ENCODE measurements at regions not wholly inside any gene's neighbourhood (a gene's known extent, or its start where the extent isn't known, plus 50 kb on each side); places are given as distances from the start of the nearest gene placed in this dataset.

GRCh38 chr5:175121457-175121856, 322.5 kb downstream of the DRD1 start:
- no peaks in the 10 kb centered on the region for H3K4me1 Mint-ChIP-seq
- H3K9me3 Mint-ChIP-seq: peaks cover 4% of the 10 kb centered on the region
- no peaks in the 10 kb centered on the region for H3K36me3 Mint-ChIP-seq (ENCODE audit: low read depth)
- DNase-seq: no peak
- H3K27me3 Mint-ChIP-seq: peaks cover 6% of the 10 kb centered on the region
- no peak for ATAC-seq
- H3K27ac Mint-ChIP-seq: no peak overlapping the region
- H3K4me3 Mint-ChIP-seq: no peak overlapping the region

- ATAC-seq (no peak), DNase-seq (no peak)
- Mint-ChIP-seq H3K4me3 (no peak overlapping the region), H3K27me3 (peaks cover 7% of the 10 kb centered on the region), H3K36me3 (ENCODE audit: low read depth) (no peaks in the 10 kb centered on the region), H3K4me1 (no peaks in the 10 kb centered on the region), H3K9me3 (peaks cover 4% of the 10 kb centered on the region), H3K27ac (no peak overlapping the region)
Observed at GRCh38 chr5:175120412-175120811, 323.6 kb downstream of the DRD1 start.

GRCh38 chr5:175118700-175119309, 325.2 kb downstream of the DRD1 start:
- no peak overlapping the region for H3K4me3 Mint-ChIP-seq
- no peak overlapping the region for H3K27ac Mint-ChIP-seq
- DNase-seq (no peak), ATAC-seq (no peak)
- no peaks in the 10 kb centered on the region for H3K4me1 Mint-ChIP-seq
- H3K27me3 Mint-ChIP-seq: peaks cover 6% of the 10 kb centered on the region
- no peaks in the 10 kb centered on the region for H3K36me3 Mint-ChIP-seq (ENCODE audit: low read depth)
- H3K9me3 Mint-ChIP-seq: peaks cover 4% of the 10 kb centered on the region

- Mint-ChIP-seq H3K9me3 (no peaks in the 10 kb centered on the region), H3K27ac (no peak overlapping the region), H3K4me3 (no peak overlapping the region), H3K27me3 (peaks cover 3% of the 10 kb centered on the region), H3K36me3 (ENCODE audit: low read depth) (no peaks in the 10 kb centered on the region), H3K4me1 (no peaks in the 10 kb centered on the region)
- DNase-seq (no peak), ATAC-seq (no peak)
Observed at GRCh38 chr5:175116466-175117048, 327.4 kb downstream of the DRD1 start.

- no peak overlapping the region for H3K27ac Mint-ChIP-seq
- no peak overlapping the region for H3K4me3 Mint-ChIP-seq
- ATAC-seq: no peak
- peaks cover 3% of the 10 kb centered on the region for H3K27me3 Mint-ChIP-seq
- H3K9me3 Mint-ChIP-seq: no peaks in the 10 kb centered on the region
- no peak for DNase-seq
- no peaks in the 10 kb centered on the region for H3K36me3 Mint-ChIP-seq (ENCODE audit: low read depth)
- H3K4me1 Mint-ChIP-seq: no peaks in the 10 kb centered on the region
Observed at GRCh38 chr5:175115831-175116230, 328.2 kb downstream of the DRD1 start.

- DNase-seq (no peak), ATAC-seq (no peak)
- Mint-ChIP-seq H3K36me3 (ENCODE audit: low read depth) (no peaks in the 10 kb centered on the region), H3K4me3 (no peak overlapping the region), H3K9me3 (peaks cover 5% of the 10 kb centered on the region), H3K27me3 (peaks cover 3% of the 10 kb centered on the region), H3K4me1 (no peaks in the 10 kb centered on the region), H3K27ac (no peak overlapping the region)
Observed at GRCh38 chr5:175113947-175114346, 330.0 kb downstream of the DRD1 start.

- no peaks in the 10 kb centered on the region for H3K4me1 Mint-ChIP-seq
- no peaks in the 10 kb centered on the region for H3K36me3 Mint-ChIP-seq (ENCODE audit: low read depth)
- no peaks in the 10 kb centered on the region for H3K27me3 Mint-ChIP-seq
- peaks cover 10% of the 10 kb centered on the region for H3K9me3 Mint-ChIP-seq
- DNase-seq (no peak), ATAC-seq (no peak)
- no peak overlapping the region for H3K27ac Mint-ChIP-seq
- H3K4me3 Mint-ChIP-seq: no peak overlapping the region
Observed at GRCh38 chr5:175109058-175109755, 334.8 kb downstream of the DRD1 start.

GRCh38 chr5:175107865-175108264, 336.1 kb downstream of the DRD1 start:
- no peak overlapping the region for H3K27ac Mint-ChIP-seq
- no peaks in the 10 kb centered on the region for H3K4me1 Mint-ChIP-seq
- peaks cover 10% of the 10 kb centered on the region for H3K9me3 Mint-ChIP-seq
- H3K36me3 Mint-ChIP-seq (ENCODE audit: low read depth): no peaks in the 10 kb centered on the region
- DNase-seq (no peak), ATAC-seq (no peak)
- H3K27me3 Mint-ChIP-seq: peaks cover under 1% of the 10 kb centered on the region
- no peak overlapping the region for H3K4me3 Mint-ChIP-seq

- H3K36me3 Mint-ChIP-seq (ENCODE audit: low read depth): no peaks in the 10 kb centered on the region
- no peaks in the 10 kb centered on the region for H3K4me1 Mint-ChIP-seq
- DNase-seq (no peak), ATAC-seq (no peak)
- H3K27me3 Mint-ChIP-seq: peaks cover 3% of the 10 kb centered on the region
- H3K27ac Mint-ChIP-seq: no peak overlapping the region
- peaks cover 10% of the 10 kb centered on the region for H3K9me3 Mint-ChIP-seq
- H3K4me3 Mint-ChIP-seq: no peak overlapping the region
Observed at GRCh38 chr5:175107028-175107588, 336.9 kb downstream of the DRD1 start.

- Mint-ChIP-seq H3K4me3 (no peak overlapping the region), H3K4me1 (no peaks in the 10 kb centered on the region), H3K36me3 (ENCODE audit: low read depth) (no peaks in the 10 kb centered on the region), H3K27ac (no peak overlapping the region), H3K27me3 (peaks cover 3% of the 10 kb centered on the region), H3K9me3 (peaks cover 8% of the 10 kb centered on the region)
- no peak for ATAC-seq
- DNase-seq: no peak
Observed at GRCh38 chr5:175104677-175105076, 339.3 kb downstream of the DRD1 start.

- no peak for ATAC-seq
Observed at GRCh38 chr5:175103746-175104145, 340.2 kb downstream of the DRD1 start.

GRCh38 chr5:175102717-175103116, 341.3 kb downstream of the DRD1 start:
- Mint-ChIP-seq H3K27me3 (peaks cover 7% of the 10 kb centered on the region), H3K27ac (no peak overlapping the region), H3K4me1 (no peaks in the 10 kb centered on the region), H3K4me3 (no peak overlapping the region), H3K9me3 (peaks cover 3% of the 10 kb centered on the region), H3K36me3 (ENCODE audit: low read depth) (no peaks in the 10 kb centered on the region)
- no peak for ATAC-seq
- DNase-seq: no peak

More at GRCh38 chr5:175103746-175104145, 340.2 kb downstream of the DRD1 start:
- Mint-ChIP-seq H3K27me3 (peaks cover 7% of the 10 kb centered on the region), H3K27ac (no peak overlapping the region), H3K4me3 (no peak overlapping the region), H3K4me1 (no peaks in the 10 kb centered on the region), H3K36me3 (ENCODE audit: low read depth) (no peaks in the 10 kb centered on the region), H3K9me3 (peaks cover 6% of the 10 kb centered on the region)
- DNase-seq: no peak

GRCh38 chr5:175098301-175098700, 345.7 kb downstream of the DRD1 start:
- H3K4me1 Mint-ChIP-seq: no peaks in the 10 kb centered on the region
- ATAC-seq: no peak

GRCh38 chr5:175096469-175097165, 347.4 kb downstream of the DRD1 start:
- no peak for ATAC-seq
- no peaks in the 10 kb centered on the region for H3K4me1 Mint-ChIP-seq
- H3K9me3 Mint-ChIP-seq: peaks cover 8% of the 10 kb centered on the region
- H3K27me3 Mint-ChIP-seq: peaks cover 13% of the 10 kb centered on the region
- H3K4me3 Mint-ChIP-seq: no peak overlapping the region
- DNase-seq: no peak
- no peaks in the 10 kb centered on the region for H3K36me3 Mint-ChIP-seq (ENCODE audit: low read depth)
- H3K27ac Mint-ChIP-seq: no peak overlapping the region

More at GRCh38 chr5:175098301-175098700, 345.7 kb downstream of the DRD1 start:
- DNase-seq: no peak
- Mint-ChIP-seq H3K9me3 (peaks cover 8% of the 10 kb centered on the region), H3K36me3 (ENCODE audit: low read depth) (no peaks in the 10 kb centered on the region), H3K4me3 (no peak overlapping the region), H3K27me3 (peaks cover 8% of the 10 kb centered on the region), H3K27ac (no peak overlapping the region)
